NCI-H526 (cell line): ENCODE measurements at regions not wholly inside any gene's neighbourhood (a gene's known extent, or its start where the extent isn't known, plus 50 kb on each side); places are given as distances from the start of the nearest gene placed in this dataset.
"Not testable (repeated sequence)": the region's sequence is repeated elsewhere in the genome, so short reads cannot be mapped to it uniquely, and the experiment has no call there.

Source experiments
- DNase-seq, 2 experiments: peaks; one replicate each; lab custom pipeline; 2025; lab: John Stamatoyannopoulos, UW

DNA sequence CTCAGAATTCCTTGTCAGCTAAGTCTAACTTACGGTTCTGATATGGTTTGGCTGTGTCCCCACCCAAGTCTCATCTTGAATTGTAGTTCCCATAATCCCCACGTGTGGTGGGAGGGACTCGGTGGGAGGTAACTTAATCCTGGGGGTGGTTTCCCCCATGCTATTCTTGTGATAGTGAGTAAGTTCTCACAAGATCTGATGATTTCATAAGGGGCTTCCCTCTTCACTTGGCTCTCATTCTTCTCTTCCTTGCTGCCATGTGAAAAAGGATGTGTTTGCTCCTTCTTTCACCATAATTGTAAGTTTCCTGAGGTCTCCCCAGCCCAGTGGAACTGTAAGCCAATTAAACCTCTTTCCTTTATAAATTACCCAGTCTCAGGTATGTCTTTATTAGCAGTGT lies 163.0 kb downstream of the PMAIP1 start:
- not testable (repeated sequence) for DNase-seq

DNA sequence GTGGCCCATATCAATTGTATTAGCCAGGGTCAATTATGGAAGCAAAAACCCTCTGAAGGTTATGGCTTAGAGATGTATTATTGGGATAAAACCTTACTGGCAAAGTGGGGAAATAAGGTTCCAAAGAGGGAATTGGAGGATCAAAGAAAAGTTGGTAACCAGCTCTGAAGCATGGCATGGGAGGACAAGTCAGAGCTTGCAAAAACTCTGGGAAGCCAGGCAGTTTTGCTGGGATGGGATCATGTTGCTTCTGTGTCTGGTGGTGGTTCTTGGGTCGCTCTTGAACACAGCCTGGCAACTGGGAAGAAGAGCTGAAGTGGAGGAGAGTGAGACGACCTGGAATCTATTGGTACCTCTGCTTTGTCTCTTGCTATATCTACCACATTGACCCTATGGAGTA lies 162.6 kb downstream of the PMAIP1 start:
- no peak for DNase-seq

DNA sequence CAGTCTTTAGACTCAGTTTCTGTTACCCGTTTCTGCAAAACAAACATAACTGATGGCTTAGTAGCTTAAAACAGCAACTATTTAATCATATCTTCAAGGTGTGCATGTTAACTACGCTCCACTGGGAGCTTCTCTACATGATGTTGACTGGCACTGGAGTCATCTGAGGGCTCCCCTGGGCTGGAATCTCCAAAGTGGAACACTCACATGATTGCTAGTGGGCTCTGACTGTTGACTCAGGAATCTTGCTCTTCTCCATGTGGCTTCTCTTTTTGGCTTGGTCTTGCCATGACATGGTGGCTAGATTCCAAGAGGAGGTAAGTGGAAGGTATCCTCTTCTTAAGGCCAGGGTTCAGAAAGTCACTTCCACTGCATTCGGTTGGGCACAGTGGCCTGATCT lies 160.8 kb downstream of the PMAIP1 start:
- no peak for DNase-seq

DNA sequence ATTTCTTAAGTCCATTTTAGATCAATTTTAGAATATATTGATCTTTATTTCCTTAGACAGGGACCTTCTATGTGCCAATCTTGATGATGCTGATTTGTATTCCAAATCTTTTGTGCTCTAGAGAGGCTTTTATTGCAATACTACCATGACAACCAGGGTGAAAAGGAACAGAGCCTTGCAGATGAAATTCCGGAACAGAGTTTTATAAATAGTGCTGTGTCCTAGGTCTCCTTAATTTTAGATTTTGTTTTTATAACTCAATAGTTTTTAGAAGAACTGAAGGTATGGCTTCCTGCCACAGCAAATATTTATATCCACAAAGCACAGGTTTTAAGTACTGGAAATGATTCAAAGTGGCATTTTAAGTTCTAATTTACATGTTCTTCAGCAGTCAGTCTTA lies 160.2 kb downstream of the PMAIP1 start:
- DNase-seq = no peak

DNA sequence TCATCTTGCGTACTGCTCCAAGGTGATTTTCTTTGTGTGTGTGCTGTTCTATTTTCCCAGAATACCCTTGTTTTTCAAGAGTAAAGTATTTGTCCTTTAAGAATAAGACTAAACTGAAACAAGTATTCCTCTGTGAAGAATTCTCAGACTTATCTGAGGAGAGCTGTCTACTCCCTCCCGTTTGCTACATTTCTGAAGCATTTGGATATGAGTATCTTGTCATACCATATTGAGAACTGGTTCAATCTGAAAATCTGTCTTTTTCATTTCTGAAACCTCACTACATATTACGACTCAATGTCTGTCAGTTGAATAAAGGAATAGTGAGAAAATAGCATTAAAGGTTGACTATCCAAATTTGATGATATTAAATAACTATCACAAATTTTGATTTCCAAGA lies 159.4 kb downstream of the PMAIP1 start:
- no peak for DNase-seq

DNA sequence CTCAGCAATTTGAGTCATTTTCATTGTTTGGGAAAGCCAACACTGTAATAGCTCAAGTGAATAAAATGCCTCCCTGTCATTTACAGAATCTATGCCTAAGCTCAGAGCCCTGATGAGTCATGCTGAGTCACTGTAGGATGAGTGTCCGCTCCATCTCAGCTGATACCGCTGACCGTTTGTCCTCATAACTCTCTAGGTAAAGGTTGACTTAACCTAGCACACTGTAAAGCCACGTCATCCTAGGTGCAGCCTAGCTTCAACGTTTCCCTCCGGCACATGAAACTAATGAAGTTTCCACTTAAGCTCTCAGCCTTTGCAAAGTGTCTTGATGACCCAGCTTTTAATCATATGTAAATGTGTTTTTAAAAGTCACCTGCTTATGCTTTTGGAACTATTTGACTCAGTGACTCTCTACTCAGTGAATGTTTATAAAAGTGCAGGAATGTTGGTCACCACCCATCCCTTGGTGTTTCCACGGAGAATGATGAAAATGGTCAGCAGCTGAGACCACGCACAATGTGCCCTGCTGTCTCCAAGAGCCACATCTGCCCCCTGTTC lies 154.0 kb downstream of the PMAIP1 start:
- no peak for DNase-seq

DNA sequence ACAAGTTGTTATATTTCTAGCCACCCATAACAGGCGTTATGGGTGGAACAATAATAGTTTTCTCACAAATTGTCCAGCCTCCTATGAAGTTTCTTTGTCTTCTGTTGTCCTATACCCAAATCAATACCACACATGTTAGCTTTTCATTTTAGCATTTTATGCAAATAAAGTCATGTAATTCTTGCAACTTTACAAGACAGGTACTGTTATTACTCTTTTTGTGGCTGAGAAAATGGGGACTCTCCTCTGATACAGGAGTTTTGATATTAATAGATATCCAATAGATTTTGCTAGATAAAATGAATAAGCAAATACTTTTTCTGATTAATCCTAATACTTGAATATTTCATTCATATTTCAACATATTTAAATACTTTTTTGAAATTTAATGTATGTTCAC lies 151.0 kb downstream of the PMAIP1 start:
- DNase-seq = no peak

DNA sequence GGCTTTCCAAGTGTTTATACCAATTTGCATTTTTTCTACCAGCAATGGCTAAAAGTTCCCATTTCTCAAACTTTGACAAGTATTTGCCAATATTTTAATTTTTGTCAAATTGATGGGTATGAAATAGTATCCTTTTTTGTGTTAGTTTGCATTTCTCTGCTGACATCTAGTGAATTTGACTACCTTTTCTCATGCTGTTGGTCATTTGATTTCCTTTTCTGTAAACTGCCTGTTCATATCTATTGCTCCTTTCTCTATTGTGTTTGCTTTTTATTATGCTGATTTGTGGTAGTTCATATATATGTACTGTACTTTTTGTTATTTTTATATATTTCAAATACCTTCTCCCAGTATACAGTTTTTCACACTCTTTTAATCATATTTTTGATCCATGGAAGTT lies 149.4 kb downstream of the PMAIP1 start:
- DNase-seq = no peak

DNA sequence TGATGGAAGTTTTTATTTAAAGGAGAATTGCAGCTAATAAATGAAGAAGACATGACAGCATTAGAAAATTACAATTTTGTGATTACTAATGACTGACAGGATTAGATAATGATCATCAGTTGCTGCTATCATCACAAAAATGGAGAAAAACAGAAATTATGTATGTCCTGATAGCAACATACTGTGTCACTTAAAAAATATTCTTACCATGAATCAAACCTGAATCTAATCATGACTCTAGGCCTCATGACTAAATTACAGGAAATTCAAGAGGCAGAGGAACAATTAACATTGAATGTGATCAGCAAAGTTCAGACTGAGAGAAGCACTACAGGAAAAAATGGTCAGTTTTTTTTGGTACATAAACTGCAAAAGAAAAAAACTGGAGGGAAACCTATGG lies 147.8 kb downstream of the PMAIP1 start:
- no peak for DNase-seq

DNA sequence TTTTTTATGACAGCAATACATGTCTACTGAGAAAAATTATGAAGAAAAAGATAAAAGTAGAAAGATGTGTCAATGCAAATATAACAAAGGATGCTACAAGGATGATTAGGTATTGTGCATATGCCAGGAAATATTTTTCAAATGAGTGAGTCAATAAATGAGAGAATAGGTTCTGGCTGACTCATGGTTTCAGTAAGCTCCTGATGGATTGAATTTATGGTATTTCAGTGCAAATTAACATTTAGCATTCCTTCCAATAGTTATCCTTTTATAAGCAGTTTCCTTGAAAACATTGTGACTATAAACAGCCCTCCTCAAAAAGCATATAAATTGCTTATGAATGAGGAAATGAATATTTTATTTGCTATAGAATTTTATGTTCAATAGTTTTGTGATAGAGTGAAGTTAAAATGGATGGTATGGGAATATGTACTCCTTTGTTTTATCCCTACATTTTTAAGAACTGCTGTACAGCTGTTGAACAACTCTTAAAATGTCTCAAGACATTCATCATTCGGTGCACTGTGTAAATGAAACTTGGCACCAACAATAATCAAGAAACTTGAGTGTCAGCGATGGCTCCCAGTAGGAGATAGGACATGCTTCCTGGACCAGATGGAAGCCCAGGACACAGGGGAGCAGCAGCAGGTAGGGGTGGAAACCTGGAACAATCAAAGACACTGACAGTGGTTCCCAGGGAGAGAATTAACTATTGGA lies 144.7 kb downstream of the PMAIP1 start:
- DNase-seq = no peak

DNA sequence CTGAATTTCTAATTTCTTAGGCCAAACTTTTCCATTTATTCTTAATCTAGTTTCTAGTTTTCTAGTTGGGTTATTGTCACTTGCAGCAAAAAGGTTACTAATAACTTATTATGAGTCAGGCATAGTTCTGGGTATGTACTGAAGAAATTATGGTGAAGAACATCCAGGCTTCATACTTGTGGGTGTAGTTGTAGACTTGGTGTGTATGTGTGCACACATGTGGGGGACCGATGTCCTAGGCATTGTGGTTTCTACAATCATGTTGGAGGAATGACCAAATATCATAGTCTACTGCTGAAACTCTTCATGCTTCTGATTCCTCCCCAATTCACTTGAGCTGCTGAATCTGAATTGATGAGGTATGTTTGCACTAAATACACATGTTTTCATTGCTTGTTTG lies 141.2 kb downstream of the PMAIP1 start:
- DNase-seq = no peak

DNA sequence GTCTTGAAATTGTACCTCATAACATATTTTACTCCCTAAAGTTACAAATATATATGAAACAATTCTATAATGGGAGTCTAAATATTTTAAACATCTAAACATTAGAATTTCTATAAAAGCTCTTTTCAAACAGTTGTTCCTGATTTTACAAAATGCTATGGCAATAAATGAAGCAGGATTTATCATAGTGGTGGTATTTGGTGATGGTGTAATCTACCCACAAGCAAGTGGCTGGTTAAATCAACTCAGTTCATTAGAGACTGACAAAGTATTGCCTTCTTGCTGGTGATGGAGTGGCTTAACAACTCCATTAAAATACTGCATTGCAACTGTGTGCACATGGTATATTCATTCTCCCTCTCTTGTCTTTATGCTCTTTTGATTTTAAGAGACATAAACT lies 138.9 kb downstream of the PMAIP1 start:
- DNase-seq = no peak

DNA sequence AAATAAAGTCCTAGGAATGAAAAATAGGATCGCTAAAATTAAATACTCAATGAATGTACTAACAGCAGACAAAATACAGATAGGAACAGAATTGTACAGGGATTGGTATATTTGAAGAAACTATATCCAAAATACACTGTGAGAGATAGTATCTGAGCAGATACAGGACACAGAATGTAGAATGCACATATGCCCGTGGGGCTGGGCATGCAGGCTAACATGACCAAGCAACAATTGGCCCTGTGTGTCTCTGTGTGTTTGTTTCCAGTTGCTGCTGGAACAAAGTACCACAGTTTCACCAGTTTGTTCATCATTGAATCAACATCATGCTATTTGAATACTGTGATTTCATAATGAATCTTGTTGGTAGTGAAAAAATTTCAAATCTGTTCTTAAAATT lies 127.6 kb downstream of the PMAIP1 start:
- peak in 1 of 2 experiments; percentile 12 for DNase-seq

DNA sequence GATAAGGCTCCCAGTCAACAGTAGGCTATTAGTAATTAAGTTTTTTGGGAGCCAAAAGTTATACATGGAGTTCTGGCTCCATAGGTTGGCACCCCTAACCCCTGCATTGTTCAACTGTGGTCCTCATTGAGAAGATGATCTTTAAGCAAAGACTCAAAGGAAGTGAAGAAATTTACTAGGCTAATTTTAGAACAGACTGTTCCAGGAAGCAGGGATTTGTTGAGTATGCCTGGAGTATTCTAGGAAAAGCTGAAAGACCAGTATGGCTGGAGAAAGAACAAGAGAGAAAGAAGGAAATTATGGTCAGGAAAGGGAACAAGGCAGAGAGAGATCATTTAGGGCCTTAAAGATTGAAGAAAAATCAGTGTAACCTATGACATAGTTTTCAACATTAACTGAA lies 125.1 kb downstream of the PMAIP1 start:
- DNase-seq = no peak

DNA sequence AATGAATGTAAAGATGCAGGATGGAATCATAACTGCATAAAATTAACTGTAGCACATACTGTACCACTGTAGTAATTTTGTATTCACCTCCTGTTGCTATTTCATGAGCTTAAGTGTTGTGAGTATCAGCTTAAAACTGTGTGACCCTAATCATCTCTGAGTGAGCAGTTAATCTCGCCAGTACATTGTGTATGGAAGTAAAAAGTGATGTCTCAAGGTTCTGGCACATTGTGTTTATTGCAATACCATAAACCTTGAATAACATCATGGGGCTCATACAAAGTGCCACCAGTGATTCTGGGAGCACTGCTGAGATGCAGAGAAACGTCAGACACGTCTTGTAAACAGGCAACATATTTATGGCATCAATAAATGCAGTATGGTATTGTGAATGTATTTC lies 124.5 kb downstream of the PMAIP1 start:
- no peak for DNase-seq

DNA sequence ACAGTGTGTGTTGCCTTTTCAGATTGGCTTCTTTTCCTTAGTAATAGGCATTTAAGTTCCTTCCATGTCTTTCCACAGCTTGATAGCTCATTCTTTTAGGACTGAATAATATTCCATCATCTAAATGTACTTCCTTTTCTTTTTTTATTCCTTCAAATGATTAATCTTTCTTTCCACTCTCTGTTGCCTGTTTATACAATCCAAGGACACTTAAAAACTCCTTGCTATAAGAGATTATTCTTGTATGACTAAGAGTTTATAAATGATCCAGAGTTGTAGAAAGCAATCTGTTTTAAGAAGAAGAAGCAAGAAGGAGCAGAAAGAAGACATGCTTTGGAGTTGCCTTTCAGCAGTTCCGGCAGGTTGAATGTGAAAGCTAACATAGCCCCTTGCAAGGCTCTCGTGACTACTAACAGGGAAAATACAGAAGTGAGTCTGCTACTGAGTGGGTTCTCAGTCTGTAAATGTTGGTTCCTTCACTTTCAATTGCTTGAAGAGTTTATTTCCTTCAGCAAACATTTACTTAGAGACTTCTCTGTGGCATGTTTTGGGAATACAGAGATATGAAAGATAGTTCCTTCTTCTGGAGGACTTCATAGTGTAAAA lies 123.0 kb downstream of the PMAIP1 start:
- no peak for DNase-seq

DNA sequence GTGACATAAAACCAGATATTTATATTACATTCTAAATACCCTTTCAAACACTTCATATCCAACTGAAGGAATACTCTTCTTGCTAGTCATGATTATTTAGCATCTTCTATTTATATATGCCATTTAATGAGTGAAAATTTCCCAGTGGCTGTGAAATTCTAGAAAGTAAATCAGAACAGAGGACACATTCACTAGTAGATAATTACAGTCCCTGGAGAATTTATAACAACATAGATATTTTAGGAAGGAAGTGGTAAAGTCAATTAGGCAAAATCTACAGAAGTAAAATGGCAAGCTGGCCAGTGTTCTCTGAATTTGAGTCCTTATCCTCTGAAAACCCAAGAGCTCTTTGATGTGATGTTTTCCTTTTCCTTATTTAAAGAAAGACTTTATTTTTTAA lies 121.8 kb downstream of the PMAIP1 start:
- no peak for DNase-seq

DNA sequence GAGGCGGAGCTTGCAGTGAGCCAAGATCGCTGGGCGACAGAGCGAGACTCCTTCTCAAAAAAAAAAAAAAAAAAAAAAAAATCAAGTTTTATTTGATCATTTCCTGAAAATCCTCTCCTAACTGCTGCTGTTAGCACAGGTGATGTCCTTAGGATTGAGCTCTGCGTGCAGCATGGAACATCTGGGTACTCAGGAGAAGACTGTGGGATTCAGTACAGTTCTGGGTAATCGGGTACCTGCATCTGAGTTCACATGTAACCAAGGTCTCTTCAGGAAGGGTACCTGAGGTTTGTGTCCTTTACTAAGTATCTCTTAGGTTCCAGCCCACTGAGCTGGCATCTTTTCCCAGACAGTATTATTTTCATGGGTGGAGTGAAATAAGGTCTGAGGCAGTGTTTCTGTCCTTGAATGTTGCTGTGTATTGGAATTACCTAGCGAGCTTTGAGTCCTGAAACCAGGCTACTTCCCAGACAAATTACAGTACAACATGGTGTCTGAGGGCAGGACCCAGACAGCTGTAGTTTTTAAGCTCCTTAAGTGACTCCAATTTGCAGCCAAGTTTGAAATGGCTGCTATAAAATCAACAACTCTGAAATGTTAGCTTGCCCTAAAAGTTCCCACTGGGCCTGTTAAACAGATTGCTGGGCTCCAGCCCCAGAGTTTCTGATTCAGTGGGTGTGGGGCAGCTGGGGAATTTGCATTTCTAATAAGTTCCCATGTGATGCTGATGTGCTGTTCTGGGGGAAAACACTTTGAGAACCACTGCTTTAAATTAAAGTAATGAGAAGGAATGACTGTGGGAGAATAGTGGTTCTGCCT lies 120.5 kb downstream of the PMAIP1 start:
- peak in 1 of 2 experiments; percentile 21 for DNase-seq

DNA sequence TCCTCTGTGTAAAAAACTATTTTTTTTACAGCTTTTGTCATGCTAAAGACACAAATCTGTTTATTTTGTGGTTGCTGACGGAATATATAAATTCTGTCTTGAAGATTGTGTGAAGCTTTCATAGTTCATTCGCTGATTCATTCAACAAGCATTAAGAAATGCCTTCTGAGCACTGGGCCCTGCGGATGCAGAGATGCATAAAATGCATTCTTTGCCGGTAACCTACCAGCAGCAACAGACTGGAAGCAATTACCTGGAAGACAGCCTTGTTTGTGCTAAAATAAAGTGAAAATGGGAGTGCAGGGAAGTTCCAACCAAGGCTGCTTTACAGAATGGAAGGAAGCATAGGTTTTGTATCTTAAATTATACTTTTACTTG lies 119.7 kb downstream of the PMAIP1 start:
- no peak for DNase-seq

DNA sequence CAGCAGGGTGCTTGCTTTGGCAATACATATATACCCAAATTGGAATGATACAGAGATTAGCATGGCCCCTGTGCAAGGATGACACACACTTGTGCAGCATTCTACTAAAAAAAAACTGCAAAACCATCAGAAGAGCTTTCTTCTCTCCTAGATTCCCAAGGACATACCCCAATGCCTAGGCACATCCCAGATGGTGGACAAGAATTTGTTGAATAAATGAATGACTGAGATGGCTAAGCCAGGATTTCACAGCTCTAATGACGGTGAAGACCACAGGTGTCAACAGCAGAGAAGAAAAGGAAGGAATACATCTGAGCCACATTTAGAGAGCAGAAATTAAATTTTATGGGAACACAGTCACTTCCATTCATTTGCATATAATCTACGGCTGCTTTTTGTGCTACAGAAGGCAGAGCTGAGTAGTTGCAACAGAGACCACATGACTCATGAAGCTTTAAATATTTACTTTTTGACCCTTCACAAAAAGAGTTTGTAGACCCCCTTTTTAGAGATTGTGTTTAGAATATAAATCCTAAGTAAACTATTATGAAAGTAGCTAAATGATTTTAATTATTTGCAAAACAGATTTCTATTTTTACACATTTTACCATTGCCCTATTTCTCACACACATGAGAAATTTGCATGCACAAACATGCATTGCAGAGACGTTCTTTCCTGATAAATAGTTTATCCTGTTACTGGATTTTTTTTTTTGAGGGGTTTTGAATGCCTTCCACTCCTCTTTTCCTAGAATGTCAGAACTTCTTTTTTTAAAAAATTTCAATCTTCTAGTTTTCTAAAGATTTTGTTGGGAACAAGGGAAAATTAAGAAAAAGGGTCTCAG lies 119.0 kb downstream of the PMAIP1 start:
- peak; percentile 59 to 72 for DNase-seq

DNA sequence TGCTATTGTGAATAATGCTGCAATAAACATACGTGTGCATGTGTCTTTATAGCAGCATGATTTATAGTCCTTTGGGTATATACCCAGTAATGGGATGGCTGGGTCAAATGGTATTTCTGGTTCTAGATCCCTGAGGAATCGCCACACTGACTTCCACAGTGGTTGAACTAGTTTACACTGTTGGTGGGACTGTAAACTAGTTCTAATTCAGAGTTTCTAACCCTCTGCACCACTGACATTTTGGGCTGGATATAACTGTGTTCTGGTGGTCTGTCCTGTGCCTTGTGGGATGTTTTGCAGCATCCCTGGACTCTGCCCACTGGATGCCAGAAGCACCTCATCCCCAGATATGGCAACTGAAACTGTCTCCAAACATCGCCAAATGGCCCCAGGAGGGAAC lies 118.3 kb downstream of the PMAIP1 start:
- peak in 1 of 2 experiments; percentile 97 for DNase-seq

DNA sequence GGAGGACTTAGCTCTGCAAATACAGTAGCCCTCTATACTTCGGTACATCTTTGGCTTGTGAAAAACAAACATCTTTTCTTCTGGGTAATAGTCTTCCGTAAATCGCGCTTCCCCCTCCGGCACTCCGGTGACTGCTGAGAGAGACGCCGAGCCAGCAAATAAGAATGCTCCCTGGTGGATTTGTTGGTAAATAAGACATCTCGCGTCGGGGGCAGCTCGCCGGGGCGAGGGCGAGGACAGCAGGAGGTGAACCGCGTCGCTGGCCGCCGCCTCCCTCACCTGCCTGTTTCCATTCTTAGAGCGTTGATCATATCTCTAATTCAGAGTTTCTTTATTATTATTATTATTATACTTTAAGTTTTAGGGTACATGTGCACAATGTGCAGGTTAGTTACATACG lies 117.6 kb downstream of the PMAIP1 start:
- DNase-seq = no peak
